ENCODE measurements at regions not wholly inside any gene's neighbourhood (a gene's known extent, or its start where the extent isn't known, plus 50 kb on each side); places are given as distances from the start of the nearest gene placed in this dataset.
A peak's percentile ranks its signal among the peaks of the same experiment; 100 is the strongest.
"Not testable (repeated sequence)": the region's sequence is repeated elsewhere in the genome, so short reads cannot be mapped to it uniquely, and the experiment has no call there.

DNA sequence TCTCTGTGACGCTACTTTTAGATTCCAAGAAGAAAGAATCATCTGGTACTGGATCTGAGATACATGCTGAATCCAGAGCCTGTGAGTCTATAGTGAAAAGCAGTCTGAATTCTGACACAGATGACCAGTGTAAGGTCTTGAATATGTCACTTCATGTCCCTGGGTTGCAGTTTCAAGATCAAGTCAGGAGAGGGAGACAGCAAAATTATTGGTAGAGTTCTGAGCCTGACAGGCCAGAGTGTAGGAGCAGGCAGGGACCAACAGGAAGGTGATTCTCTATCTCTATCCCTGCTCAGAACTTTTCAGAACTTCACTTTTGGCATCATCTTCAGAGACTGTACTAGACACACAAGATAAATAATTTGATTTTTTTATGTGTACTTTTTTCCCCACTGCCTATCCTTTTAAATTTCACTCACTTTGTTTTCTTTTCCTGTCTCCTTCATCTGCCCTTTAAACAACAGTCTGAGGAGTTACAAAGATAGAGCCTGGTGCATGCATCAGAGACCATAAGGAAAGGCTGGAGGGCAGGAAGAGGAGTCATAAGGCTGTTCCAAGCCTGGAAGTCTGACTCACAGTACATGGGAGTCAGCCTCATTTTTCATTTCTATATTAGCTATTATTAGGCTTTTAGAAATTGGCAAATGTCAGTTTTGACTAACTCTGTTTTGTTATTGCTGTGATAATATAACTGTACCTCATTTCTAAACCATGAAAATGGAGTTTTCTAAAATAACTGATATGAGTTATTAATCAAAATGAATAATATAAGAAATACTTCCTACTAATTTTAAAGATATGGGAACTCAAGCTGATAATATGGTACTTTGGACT is 120.2 kb upstream of the TMEM229A start:
- DNase-seq (ENCODE audit: low spot score), result peak; percentile 53

DNA sequence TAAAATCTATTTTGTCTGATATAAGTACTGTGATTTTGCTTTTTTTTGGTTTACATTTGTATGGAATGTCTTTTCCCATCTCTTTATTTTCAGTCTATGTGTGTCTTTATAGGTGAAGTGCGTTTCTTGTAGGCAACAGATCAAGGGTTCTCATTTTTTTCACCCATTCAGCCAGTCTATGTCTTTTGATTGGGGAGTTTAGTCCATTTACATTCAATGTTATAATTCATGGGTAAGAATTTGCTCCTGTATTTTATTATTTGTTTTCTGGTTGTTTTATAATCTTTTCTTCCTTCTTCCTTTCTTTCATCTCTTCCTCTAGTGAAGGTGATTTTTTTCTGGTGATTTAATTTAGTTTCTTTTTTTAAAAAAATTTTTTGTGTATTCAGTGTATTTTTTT is 104.8 kb upstream of the TMEM229A start:
- no peak for DNase-seq (ENCODE audit: low spot score)

DNA sequence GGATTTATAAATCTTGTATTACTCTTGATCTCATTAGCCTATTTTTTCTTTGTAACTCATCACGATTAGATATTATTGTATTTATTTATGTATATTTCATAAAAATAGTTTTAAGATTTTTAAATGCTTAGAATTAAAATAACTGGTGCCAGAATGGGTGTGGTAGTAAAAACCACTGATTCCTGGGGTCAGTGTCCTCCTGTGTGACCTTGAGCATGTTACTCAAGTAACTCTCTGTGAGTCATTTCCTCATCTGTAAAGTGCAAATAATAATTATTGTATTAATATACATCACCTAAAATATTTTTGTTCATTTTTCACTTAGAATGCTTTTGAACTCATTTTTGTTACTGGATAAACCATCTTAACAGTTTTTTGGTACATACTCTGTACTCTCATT is 91.3 kb upstream of the TMEM229A start:
- no peak for DNase-seq (ENCODE audit: low spot score)

DNA sequence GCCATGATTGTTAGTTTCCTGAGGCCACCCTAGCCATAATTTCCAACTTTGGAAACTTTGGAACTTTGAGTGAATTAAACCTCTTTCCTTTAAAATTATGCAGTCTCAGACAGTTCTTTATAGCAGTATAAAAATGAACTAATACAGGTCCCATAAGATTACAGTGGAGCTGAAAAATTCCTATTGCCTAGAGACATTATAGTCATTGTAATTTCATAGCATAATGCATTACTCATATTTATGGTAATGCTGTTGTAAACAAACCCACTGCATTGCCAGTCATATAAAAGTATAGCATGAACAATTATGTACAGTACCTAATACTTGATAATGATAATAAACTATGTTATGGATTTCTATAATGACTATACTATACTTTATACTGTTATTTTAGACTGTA is 88.0 kb upstream of the TMEM229A start:
- DNase-seq (ENCODE audit: low spot score), result no peak

DNA sequence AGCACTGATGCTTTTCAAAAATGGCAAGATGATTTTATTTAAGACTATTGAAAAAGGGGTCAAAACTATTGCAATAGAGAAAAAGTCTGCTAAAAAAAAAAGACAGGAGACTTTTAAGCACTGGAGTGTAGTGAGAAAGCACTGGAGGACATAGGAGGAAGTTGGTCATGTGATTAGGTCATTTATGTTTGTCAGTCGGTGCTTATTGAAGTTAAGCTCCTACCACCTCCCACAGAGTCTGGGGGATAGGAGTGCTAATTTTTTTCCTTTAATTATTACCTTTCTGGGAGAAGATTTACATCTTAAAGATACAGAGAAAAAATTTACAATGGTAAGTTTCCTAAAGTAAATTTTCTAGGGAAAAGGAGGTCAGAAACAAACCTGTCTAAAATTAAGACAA is 80.2 kb upstream of the TMEM229A start:
- no peak for DNase-seq (ENCODE audit: low spot score)

DNA sequence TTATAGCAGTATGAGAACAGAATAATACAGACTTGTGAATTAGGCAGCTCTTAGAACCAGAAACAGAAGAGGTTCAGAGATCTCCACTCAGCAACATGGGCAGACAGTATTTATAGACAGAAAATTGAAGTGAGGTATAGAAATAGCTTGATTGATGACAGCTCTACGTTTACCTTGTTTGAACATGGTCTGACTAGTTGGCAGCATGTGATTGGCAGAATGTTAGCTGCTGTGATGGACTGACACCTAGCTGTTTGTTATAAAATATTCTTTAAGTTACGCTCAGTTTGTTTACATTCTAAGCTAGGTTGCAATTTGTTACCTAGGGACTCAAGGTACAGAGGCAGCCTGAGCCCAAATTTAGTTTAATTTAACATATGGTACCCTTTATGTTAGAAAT is 73.7 kb upstream of the TMEM229A start:
- DNase-seq (ENCODE audit: low spot score), result no peak

DNA sequence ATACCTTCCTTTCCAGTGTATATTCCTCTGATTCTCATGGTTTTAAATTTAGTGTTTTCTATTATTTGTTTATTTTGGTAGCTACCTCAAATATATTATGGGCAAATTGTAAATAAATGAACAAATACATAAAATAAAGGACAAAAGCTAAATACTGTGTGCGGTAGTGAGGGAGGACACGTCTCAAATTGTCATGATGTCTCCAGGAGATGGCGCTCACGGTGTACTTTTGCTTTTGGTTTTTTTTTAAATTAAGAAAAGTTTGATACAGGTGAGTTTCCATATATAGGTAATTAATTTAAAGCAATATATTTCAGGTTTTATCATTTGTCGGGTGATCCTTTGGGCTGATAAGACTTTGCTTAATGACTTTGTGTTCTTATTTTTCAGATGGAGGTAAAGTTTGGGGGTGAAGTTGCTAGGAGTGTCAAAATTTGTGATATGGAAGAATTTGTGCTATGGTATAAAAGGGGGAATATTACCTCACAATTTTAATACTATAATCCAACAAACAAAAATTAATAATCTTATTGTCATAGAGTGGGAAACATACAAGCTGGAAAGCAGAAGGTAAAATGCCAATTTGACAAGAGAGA is 68.4 kb upstream of the TMEM229A start:
- DNase-seq (ENCODE audit: low spot score), result no peak

DNA sequence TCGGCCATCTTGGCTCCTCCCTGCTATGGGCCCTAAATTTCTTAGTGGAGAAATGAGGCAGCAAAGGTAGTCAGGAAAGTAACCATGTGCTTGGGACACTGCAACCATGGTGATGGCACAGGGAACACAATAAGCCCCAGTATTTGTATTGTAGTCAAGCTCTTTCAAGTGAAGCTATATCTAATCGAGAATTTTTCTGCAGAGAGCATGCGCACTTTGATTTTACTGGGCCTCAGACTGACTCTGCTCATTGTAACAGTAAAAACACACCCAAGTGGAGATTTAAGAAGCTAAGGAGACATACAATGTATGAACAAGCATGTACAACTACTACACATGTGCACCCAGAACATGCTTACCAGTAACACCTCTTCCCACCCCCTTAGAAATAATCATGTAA is 67.3 kb upstream of the TMEM229A start:
- no peak for DNase-seq (ENCODE audit: low spot score)

DNA sequence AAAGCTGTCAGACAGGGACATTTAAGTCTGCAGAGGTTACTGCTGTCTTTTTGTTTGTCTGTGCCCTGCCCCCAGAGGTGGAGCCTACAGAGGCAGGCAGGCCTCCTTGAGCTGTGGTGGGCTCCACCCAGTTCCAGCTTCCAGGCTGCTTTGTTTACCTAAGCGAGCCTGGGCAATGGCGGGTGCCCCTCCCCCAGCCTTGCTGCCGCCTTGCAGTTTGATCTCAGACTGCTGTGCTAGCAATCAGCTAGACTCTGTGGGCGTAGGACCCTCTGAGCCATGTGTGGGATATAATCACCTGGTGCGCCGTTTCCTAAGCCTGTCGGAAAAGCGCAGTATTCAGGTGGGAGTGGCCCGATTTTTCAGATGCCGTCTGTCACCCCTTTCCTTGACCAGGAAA is 66.7 kb upstream of the TMEM229A start:
- DNase-seq (ENCODE audit: low spot score), result not testable (repeated sequence)

DNA sequence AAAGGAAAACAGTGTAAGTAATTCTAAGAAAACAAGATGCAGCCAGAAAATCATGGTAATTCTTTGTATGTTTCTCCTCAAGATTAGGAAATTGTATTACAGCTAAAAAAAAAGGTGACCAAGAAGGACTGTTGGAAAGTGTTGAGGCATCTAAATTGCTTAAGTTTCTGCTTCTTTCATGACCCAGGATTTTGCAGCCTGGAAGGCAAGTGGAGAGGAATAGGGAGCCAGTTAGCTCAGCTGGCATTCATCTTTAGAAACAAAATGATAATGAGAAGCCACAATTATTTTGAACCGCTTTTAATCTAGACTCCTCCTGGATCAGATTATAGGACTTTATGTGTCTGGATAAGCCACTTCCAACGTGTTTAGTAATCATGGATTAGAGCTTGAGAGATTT is 56.8 kb upstream of the TMEM229A start:
- DNase-seq (ENCODE audit: low spot score), result no peak

DNA sequence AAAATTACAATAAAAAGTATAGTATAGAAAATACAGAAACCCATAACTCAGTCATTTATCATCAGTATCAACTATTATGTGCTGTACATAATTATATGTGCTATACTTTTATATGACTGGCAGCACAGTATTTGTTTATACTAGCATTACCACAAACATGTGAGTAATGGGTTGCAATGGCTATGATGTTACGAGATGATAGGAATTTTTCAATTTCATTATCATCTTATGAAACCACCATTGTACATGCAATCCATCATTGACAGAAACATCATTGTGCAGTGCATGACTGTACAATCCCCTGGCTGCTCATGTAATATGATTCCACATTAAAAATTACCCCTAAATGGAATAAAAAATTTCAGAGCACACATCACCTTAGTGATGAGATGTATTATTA is 55.7 kb upstream of the TMEM229A start:
- DNase-seq (ENCODE audit: low spot score), result no peak

DNA sequence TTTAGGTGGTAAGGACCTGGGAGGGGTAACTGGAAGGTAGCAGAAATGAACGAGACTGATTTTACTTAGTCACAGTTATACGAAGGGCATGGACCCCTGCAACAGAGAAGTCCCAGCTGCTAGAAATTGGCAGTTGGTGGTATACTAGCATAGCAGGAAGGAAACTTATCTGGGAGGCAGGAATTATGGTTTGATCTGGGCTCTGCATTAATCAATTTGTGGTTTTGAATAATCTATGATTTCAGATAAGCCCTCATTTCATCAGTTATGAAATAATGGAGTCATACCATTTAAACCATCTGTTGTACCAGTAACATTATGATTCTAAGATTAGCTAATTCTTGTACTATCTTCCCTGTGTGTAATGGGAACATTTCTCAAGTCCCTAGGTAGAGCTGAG is 54.0 kb upstream of the TMEM229A start:
- no peak for DNase-seq (ENCODE audit: low spot score)

DNA sequence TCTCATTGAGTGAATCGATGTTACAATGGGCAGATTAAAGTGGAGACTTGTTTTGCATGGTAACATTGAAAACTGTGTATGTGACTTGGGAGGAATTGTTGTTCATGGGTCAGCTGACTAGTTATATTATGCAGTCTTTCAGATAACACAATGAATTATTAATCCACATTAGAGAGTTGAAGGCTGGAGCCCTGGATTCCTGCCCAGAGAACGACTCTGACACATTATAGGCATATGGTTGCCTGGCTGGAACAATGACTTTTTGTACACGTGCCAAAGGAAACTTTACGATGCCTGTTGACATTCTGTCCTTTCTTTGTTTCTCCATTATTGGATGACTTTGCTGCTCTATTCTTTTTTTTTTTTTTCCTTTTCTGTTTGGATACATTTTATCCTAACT is 52.3 kb upstream of the TMEM229A start:
- peak; percentile 23 for DNase-seq (ENCODE audit: low spot score)

DNA sequence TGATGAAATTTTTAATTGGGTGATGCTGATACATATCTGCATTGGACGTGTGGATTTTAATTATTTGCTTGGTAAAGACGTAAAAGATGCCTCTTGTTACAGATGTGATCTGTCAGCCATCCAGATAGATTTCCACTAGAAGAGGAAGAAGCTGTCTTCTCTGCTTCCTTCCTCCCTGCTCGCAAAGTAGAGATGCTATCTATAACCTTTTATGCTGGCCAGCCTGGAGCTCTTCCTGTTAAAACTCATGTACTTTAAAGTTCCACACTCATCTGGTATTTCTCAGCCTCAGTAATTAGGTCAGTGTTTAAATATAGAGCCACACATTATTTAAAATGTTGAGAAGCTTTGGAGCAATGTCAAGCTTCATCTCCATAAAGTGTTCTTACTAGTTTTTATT is 51.2 kb upstream of the TMEM229A start:
- no peak for DNase-seq (ENCODE audit: low spot score)

Data from A172 (cell line).